ENCODE measurements at regions not wholly inside any gene's neighbourhood (a gene's known extent, or its start where the extent isn't known, plus 50 kb on each side); places are given as distances from the start of the nearest gene placed in this dataset.

DNA sequence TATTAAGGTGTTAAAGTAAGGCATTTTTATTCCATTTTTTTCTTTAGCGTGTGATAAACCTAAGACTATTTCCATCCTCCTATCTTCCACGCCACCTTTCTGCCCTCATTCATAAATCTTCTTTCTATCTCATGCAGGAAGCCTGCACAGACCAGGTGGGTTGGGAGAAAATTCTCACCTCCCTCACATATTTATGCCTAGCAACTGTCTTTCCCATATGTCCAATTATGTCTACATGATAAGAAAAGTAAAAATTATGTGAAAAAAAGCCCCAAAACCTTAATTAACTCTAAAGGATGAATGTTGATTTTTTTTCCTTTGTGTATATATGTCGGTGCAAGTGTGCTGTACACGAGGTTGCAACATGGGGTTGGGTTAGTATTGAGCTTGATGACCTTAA lies 225.6 kb upstream of the GCFC2 start:
- Histone ChIP-seq H3K36me3 (replicated peaks in 1 of 2; ENCODE audit: control insufficient read depth in 1 of 2, insufficient read depth in 2 of 2, low read length in 2 of 2) (no peaks in the 10 kb centered on the region), H3K79me2 (ENCODE audit: insufficient read depth, low read length) (no peaks in the 10 kb centered on the region), H3K9ac (ENCODE audit: insufficient read depth, low read depth, low read length) (no peak overlapping the region), H3K9me3 (ENCODE audit: low read length) (no peaks in the 10 kb centered on the region), H4K20me1 (ENCODE audit: insufficient read depth, low read length) (no peaks in the 10 kb centered on the region), H3K27me3 (ENCODE audit: control insufficient read depth in 1 of 2, insufficient read depth in 2 of 2, low read length in 2 of 2) (no peaks in the 10 kb centered on the region), H3K4me3 (replicated peaks in 1 of 3; ENCODE audit: insufficient read depth in 1 of 3, low read depth in 2 of 3, low read length in 3 of 3) (no peak overlapping the region), H3K4me2 (ENCODE audit: low read depth, low read length) (no peak overlapping the region), H3K27ac (ENCODE audit: extremely low read length, insufficient read depth, low read length) (no peak overlapping the region), H3K4me1 (ENCODE audit: insufficient read depth, low read length) (no peaks in the 10 kb centered on the region), H2AFZ (ENCODE audit: low read length) (no peak overlapping the region)
- 19% methylated on average over 4 of the region's 4 CpGs for WGBS (ENCODE audit: low lambda C conversion rate)
- BruUV-seq (replicated peaks): no TSS peak
- intact Hi-C loops (cut with micrococcal nuclease; ENCODE audit: unreplicated experiment) (no loop called here), in situ Hi-C loops (cut with HindIII; ENCODE audit: extremely low pct_ligation_motif_present, low pct_unique_long_range_greater_than_20kb) (no loop called here)
- ChIA-PET CTCF (ENCODE audit: low intra/inter-chr PET ratio, low total read pairs) (no interaction called here), POLR2A (no interaction called here)
- no peak for TF ChIP-seq ZBTB7A (CRISPR knock-in tag; IDR thresholded peaks at IDR 0.05)
- TF ChIP-seq, protein P1, sequence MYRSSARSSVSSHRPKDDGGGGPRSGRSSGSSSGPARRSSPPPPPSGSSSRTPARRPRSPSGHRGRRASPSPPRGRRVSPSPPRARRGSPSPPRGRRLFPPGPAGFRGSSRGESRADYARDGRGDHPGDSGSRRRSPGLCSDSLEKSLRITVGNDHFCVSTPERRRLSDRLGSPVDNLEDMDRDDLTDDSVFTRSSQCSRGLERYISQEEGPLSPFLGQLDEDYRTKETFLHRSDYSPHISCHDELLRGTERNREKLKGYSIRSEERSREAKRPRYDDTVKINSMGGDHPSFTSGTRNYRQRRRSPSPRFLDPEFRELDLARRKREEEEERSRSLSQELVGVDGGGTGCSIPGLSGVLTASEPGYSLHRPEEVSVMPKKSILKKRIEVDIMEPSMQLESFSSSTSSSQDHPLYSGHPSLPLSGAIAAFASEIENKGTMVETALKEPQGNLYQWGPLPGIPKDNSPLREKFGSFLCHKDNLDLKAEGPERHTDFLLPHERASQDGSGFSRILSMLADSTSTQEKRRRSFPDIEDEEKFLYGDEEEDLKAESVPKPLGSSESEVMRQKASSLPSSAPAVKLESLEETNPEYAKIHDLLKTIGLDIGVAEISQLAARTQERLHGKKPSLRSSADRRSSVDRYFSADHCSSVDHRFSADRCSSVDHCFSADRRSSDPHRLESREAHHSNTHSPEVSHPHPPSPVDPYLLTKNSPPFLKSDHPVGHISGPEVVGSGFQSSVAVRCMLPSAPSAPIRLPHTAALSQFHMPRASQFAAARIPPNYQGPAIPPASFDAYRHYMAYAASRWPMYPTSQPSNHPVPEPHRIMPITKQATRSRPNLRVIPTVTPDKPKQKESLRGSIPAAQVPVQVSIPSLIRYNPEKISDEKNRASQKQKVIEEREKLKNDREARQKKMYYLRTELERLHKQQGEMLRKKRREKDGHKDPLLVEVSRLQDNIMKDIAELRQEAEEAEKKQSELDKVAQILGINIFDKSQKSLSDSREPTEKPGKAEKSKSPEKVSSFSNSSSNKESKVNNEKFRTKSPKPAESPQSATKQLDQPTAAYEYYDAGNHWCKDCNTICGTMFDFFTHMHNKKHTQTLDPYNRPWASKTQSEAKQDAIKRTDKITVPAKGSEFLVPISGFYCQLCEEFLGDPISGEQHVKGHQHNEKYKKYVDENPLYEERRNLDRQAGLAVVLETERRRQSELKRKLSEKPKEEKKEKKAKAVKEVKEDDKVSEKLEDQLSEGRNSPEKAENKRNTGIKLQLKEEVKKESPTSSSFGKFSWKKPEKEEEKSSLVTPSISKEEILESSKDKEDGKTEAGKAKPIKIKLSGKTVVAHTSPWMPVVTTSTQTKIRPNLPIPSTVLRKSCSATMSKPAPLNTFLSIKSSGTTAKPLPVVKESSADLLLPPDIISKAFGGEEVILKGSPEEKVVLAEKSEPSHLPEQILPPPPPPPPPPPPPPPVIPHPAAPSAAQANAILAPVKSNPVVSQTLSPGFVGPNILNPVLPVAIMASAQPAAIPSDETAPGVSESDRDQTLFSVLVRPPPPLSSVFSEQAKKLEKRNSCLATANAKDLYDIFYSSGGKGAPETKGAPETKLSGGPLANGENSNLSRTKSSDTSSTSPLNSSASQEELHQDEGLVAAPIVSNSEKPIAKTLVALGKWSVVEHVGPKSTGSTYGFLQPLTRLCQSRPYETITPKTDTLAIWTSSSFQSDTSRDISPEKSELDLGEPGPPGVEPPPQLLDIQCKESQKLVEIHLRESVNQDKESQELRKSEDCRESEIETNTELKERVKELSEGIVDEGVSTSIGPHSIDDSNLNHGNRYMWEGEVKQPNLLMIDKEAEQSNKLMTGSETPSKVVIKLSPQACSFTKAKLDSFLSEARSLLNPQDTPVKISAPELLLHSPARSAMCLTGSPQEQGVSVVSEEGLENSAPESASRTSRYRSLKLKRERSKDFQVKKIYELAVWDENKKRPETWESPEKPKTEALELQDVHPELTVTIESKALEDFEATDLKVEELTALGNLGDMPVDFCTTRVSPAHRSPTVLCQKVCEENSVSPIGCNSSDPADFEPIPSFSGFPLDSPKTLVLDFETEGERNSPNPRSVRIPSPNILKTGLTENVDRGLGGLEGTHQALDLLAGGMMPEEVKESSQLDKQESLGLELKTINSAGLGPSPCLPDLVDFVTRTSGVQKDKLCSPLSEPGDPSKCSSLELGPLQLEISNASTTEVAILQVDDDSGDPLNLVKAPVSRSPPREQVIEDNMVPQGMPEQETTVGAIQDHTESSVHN (CRISPR knock-in tag; IDR thresholded peaks at IDR 0.05): no peak
- TF ChIP-seq ZNF562 (CRISPR knock-in tag; IDR thresholded peaks at IDR 0.05; ENCODE audit: borderline replicate concordance): no peak
- no peak for TF ChIP-seq FOXA1 (IDR thresholded peaks at IDR 0.05)
- TF ChIP-seq FOXA1 (CRISPR knock-in tag; IDR thresholded peaks at IDR 0.05): no peak
- no peak for TF ChIP-seq HOXA7 (CRISPR knock-in tag; IDR thresholded peaks at IDR 0.05)
- TF ChIP-seq, protein P2, sequence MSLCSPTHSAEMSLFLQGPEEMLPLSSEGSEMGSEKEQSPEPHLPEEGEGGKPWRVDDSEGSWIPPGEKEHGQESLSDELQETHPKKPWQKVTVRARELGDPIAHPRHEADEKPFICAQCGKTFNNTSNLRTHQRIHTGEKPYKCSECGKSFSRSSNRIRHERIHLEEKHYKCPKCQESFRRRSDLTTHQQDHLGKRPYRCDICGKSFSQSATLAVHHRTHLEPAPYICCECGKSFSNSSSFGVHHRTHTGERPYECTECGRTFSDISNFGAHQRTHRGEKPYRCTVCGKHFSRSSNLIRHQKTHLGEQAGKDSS (CRISPR knock-in tag; IDR thresholded peaks at IDR 0.05; ENCODE audit: borderline replicate concordance, low read depth): no peak
- ATAC-seq (no peak), DNase-seq (ENCODE audit: low spot score) (no peak), FAIRE-seq (no peak)
